ENCODE measurements at regions not wholly inside any gene's neighbourhood (a gene's known extent, or its start where the extent isn't known, plus 50 kb on each side); places are given as distances from the start of the nearest gene placed in this dataset.

GRCh38 chr4:38306482-38307071, 346.4 kb downstream of the PTTG2 start:
- Histone ChIP-seq H3K9me3 (ENCODE audit: control extremely low read depth in 1 of 3, control insufficient read depth in 2 of 3, insufficient read depth in 1 of 3, low read length in 2 of 3) (peaks cover 0 to 19% (median 13%) of the 10 kb centered on the region in 3 donors), H3K4me1 (ENCODE audit: control insufficient read depth in 2 of 2, insufficient read depth in 2 of 2, low read length in 2 of 2) (peaks cover 31 to 34% of the 10 kb centered on the region in 2 donors), H3K4me3 (ENCODE audit: control extremely low read depth in 1 of 5, extremely low read depth in 1 of 5, insufficient read depth in 1 of 5, low read depth in 2 of 5, low read length in 4 of 5) (peak overlapping the region in 4 of 5 experiments; percentile 16 to 55 (median 29)), H3K27ac (ENCODE audit: low read length in 2 of 2) (peak overlapping the region; percentile 63 to 65), H4K20me1 (ENCODE audit: control insufficient read depth, insufficient read depth, low read length, poor library complexity, severe bottlenecking) (no peaks in the 10 kb centered on the region), H3K36me3 (replicated peaks in 1 of 2; ENCODE audit: control extremely low read depth in 1 of 2, control insufficient read depth in 1 of 2, extremely low read depth in 1 of 2, insufficient read depth in 2 of 2, low read length in 1 of 2) (no peaks in the 10 kb centered on the region), H2AFZ (ENCODE audit: insufficient read depth, low read depth, low read length, poor library complexity, severe bottlenecking) (peak overlapping the region; percentile 51), H3K27me3 (replicated peaks in 1 of 4; ENCODE audit: control extremely low read depth in 1 of 4, control insufficient read depth in 3 of 4, insufficient read depth in 4 of 4, low read length in 3 of 4) (no peaks in the 10 kb centered on the region), H3K4me2 (replicated peaks; ENCODE audit: low read depth, low read length, poor library complexity, severe bottlenecking) (peak overlapping the region; percentile 69), H3K9ac (ENCODE audit: low read length) (peak overlapping the region; percentile 41), H3K79me2 (ENCODE audit: control insufficient read depth, insufficient read depth, low read length) (no peaks in the 10 kb centered on the region)
- Mint-ChIP-seq H3K27me3 (no peaks in the 10 kb centered on the region), H3K27ac (peak overlapping the region; percentile 43), H3K4me3 (peak overlapping the region; percentile 57), H3K4me1 (peaks cover 45% of the 10 kb centered on the region), H3K9me3 (ENCODE audit: insufficient read depth) (peaks cover 9% of the 10 kb centered on the region)
- peak; percentile 55 for ATAC-seq (ENCODE audit: low read depth)
- intact Hi-C loops (cut with micrococcal nuclease): loop anchor here (1.0 kb wide), 1 partner anchor 13 kb away; no protein-coding TSS in a partner anchor
- CTCF ChIA-PET: interaction anchor here (1.0 to 1.6 kb wide), 4 partner anchors 13 to 549 kb away, joined by 4 to 24 read pairs (median 5); no protein-coding TSS in a partner anchor
- DNase-seq: peak; percentile 79
- no CpG with 5 or more reads among the region's 3 CpGs for WGBS (ENCODE audit: insufficient coverage)
- TF ChIP-seq CTCF (IDR thresholded peaks at IDR 0.05) (no peak), EZH2 (IDR thresholded peaks at IDR 0.05; ENCODE audit: borderline replicate concordance, insufficient read depth, low read depth, low read length, poor library complexity, severe bottlenecking) (no peak)
- POLR2A ChIA-PET: no interaction called here

- peaks cover 0 to 1% (median 0%) of the 10 kb centered on the region in 3 donors for H3K9me3 ChIP-seq (ENCODE audit: control extremely low read depth in 1 of 3, control insufficient read depth in 2 of 3, insufficient read depth in 1 of 3, low read length in 2 of 3)
- H3K9ac ChIP-seq (ENCODE audit: low read length): no peak overlapping the region
- intact Hi-C loops (cut with micrococcal nuclease): no loop called here
- Mint-ChIP-seq H3K9me3 (ENCODE audit: insufficient read depth) (no peaks in the 10 kb centered on the region), H3K27ac (no peak overlapping the region), H3K4me1 (peaks cover 47% of the 10 kb centered on the region), H3K4me3 (no peak overlapping the region), H3K27me3 (no peaks in the 10 kb centered on the region)
- 80% methylated on average over 2 of the region's 5 CpGs for WGBS (ENCODE audit: insufficient coverage)
- no peak overlapping the region for H3K4me2 ChIP-seq (replicated peaks; ENCODE audit: low read depth, low read length, poor library complexity, severe bottlenecking)
- DNase-seq: no peak
- H3K27me3 ChIP-seq (replicated peaks in 1 of 4; ENCODE audit: control extremely low read depth in 1 of 4, control insufficient read depth in 3 of 4, insufficient read depth in 4 of 4, low read length in 3 of 4): no peaks in the 10 kb centered on the region
- H3K4me3 ChIP-seq (ENCODE audit: control extremely low read depth in 1 of 5, extremely low read depth in 1 of 5, insufficient read depth in 1 of 5, low read depth in 2 of 5, low read length in 4 of 5): no peak overlapping the region
- POLR2A ChIA-PET: no interaction called here
- no peak for ATAC-seq (ENCODE audit: low read depth)
- peaks cover 34 to 35% of the 10 kb centered on the region in 2 donors for H3K4me1 ChIP-seq (ENCODE audit: control insufficient read depth in 2 of 2, insufficient read depth in 2 of 2, low read length in 2 of 2)
- TF ChIP-seq CTCF (IDR thresholded peaks at IDR 0.05): no peak
- H3K36me3 ChIP-seq (replicated peaks in 1 of 2; ENCODE audit: control extremely low read depth in 1 of 2, control insufficient read depth in 1 of 2, extremely low read depth in 1 of 2, insufficient read depth in 2 of 2, low read length in 1 of 2): no peaks in the 10 kb centered on the region
- no peak overlapping the region for H2AFZ ChIP-seq (ENCODE audit: insufficient read depth, low read depth, low read length, poor library complexity, severe bottlenecking)
- H4K20me1 ChIP-seq (ENCODE audit: control insufficient read depth, insufficient read depth, low read length, poor library complexity, severe bottlenecking): no peaks in the 10 kb centered on the region
- CTCF ChIA-PET: interaction anchor here (3.5 kb wide), 1 partner anchor 11 kb away, joined by 23 read pairs; no protein-coding TSS in a partner anchor
- H3K27ac ChIP-seq (ENCODE audit: low read length in 2 of 2): no peak overlapping the region
- no peaks in the 10 kb centered on the region for H3K79me2 ChIP-seq (ENCODE audit: control insufficient read depth, insufficient read depth, low read length)
Observed at GRCh38 chr4:38308728-38309311, 348.6 kb downstream of the PTTG2 start.

Measured in B cell (primary cell).